ENCODE measurements at regions not wholly inside any gene's neighbourhood (a gene's known extent, or its start where the extent isn't known, plus 50 kb on each side); places are given as distances from the start of the nearest gene placed in this dataset.

DNA sequence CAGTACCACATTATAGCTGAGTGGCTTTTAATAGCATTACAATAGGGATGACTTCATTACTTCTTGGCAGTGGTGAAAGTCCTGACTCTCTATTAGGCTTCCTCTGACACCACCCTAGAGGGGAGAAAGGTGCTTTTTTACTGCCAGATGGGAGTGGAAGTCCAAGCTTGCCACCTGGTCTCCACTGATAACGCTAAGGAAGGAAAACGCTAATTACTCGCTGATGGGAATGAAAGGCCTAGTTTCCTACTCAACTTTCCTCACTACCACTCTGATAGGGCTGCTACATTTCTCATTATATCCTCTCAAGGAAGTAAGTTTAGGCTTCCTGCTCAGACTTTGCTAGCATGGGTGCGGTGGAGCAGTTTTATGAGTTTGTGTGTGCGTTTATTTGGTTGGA lies 62.3 kb upstream of the PAGE3 start:
- Mint-ChIP-seq H3K9me3 (peaks cover 0 to 4% (median under 1%) of the 10 kb centered on the region in 8 donors), H3K4me1 (no peaks in the 10 kb centered on the region), H3K27me3 (peaks cover 3 to 4% of the 10 kb centered on the region in 2 donors), H3K36me3 (no peaks in the 10 kb centered on the region), H3K27ac (no peak overlapping the region), H3K4me3 (no peak overlapping the region)
- Histone ChIP-seq H3K9me3 (ENCODE audit: control insufficient read depth in 1 of 2, low read length in 2 of 2) (no peaks in the 10 kb centered on the region), H3K4me3 (ENCODE audit: low read length in 2 of 2) (no peak overlapping the region), H3K4me1 (ENCODE audit: insufficient read depth, low read length) (no peaks in the 10 kb centered on the region), H3K27ac (ENCODE audit: low read depth, low read length) (no peak overlapping the region), H3K27me3 (ENCODE audit: insufficient read depth, low read length) (no peaks in the 10 kb centered on the region), H3K36me3 (ENCODE audit: insufficient read depth, low read length) (no peaks in the 10 kb centered on the region)
- intact Hi-C loops (cut with micrococcal nuclease) = no loop called here
- CTCF ChIA-PET (ENCODE audit: partially characterized antibody) = no interaction called here
- DNase-seq = no peak
- POLR2A ChIA-PET (ENCODE audit: partially characterized antibody) = no interaction called here

DNA sequence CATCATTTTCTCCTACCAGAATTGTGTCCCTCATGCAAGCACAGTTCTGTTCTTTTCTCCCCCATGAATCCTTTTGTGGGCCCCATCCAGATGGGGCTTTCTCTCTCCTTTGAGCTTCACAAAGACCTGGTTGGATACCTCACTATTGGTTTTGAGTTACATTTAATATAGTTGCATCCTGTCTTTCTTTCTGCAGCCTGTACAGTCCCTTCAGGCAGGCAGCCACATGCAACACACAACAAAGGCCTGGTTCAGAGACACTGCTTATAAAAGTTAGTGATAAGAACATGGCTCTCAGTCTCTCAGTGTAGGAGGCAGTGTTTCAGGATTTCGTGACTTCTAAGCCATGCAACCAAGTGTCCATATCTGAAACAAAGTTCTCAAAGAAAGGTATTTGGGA lies 70.6 kb upstream of the PAGE3 start:
- intact Hi-C loops (cut with micrococcal nuclease) = no loop called here
- no peak overlapping the region for H3K4me3 ChIP-seq (ENCODE audit: low read length in 2 of 2)
- DNase-seq = no peak
- POLR2A ChIA-PET (ENCODE audit: partially characterized antibody) = no interaction called here
- CTCF ChIA-PET (ENCODE audit: partially characterized antibody) = no interaction called here
- H3K36me3 ChIP-seq (ENCODE audit: insufficient read depth, low read length) = no peaks in the 10 kb centered on the region
- Mint-ChIP-seq H3K4me1 (peaks cover 0 to 8% (median 6%) of the 10 kb centered on the region in 4 donors), H3K27me3 (no peaks in the 10 kb centered on the region), H3K36me3 (no peaks in the 10 kb centered on the region), H3K27ac (peak overlapping the region in 2 of 7 donors; percentile 11 to 80), H3K4me3 (peak overlapping the region in 1 of 8 donors; percentile 44), H3K9me3 (peaks cover 0 to 2% (median 0%) of the 10 kb centered on the region in 8 donors)
- H3K27ac ChIP-seq (ENCODE audit: low read depth, low read length) = no peak overlapping the region
- no peaks in the 10 kb centered on the region for H3K27me3 ChIP-seq (ENCODE audit: insufficient read depth, low read length)
- H3K4me1 ChIP-seq (ENCODE audit: insufficient read depth, low read length) = no peaks in the 10 kb centered on the region
- H3K9me3 ChIP-seq (ENCODE audit: control insufficient read depth in 1 of 2, low read length in 2 of 2) = no peaks in the 10 kb centered on the region

DNA sequence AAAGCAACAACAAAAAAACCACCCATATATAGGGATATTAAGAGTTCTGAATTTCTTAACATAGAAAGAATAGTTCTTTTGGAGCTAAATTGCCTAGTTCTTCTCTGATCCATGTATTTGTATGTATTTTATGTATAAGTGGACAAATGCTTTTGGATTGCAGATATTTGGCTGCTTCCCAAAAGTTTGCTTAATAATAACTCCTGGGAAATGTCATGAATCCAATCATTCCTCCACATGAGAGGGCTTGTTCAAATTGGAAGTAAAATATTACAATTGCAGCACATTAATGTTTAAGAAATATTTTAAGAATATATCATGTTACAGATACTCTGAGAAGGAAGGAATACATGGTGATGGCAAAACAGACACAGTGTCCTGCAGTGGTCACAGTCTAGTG lies 71.5 kb upstream of the PAGE3 start:
- Mint-ChIP-seq H3K27ac (no peak overlapping the region), H3K36me3 (no peaks in the 10 kb centered on the region), H3K27me3 (no peaks in the 10 kb centered on the region), H3K9me3 (peaks cover 0 to 2% (median 0%) of the 10 kb centered on the region in 8 donors), H3K4me1 (peaks cover 4 to 10% (median 8%) of the 10 kb centered on the region in 4 donors), H3K4me3 (no peak overlapping the region)
- H3K4me1 ChIP-seq (ENCODE audit: insufficient read depth, low read length) = no peaks in the 10 kb centered on the region
- H3K9me3 ChIP-seq (ENCODE audit: control insufficient read depth in 1 of 2, low read length in 2 of 2) = no peaks in the 10 kb centered on the region
- H3K27ac ChIP-seq (ENCODE audit: low read depth, low read length) = no peak overlapping the region
- intact Hi-C loops (cut with micrococcal nuclease) = no loop called here
- no peak for DNase-seq
- H3K27me3 ChIP-seq (ENCODE audit: insufficient read depth, low read length) = no peaks in the 10 kb centered on the region
- H3K36me3 ChIP-seq (ENCODE audit: insufficient read depth, low read length) = no peaks in the 10 kb centered on the region
- CTCF ChIA-PET (ENCODE audit: partially characterized antibody) = no interaction called here
- H3K4me3 ChIP-seq (ENCODE audit: low read length in 2 of 2) = no peak overlapping the region
- POLR2A ChIA-PET (ENCODE audit: partially characterized antibody) = no interaction called here

DNA sequence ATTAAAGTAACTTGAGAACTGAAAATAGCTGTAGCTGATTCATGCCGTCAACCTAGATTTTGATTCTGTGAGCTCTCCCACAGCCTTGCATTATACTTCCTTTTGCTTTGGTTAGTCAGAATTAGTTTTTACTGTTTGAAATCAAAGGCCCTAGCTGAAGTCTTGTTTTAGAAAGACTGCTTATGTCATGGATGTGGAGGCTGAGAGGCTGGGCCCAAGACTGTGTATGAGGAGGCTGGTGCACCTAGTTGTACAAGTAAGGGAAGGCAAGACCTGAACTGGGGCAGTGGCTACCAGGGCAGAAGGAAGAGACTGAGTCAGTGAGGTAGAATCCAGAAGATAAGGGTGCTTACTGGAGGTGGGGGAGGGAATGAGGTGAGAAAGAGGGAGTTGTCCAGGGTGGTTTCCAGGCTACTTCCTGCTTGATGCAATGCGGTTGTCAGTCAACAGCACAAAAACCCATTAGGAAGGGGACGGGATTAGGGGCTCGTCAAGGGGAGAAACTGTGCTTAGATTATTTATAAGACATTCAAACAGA lies 76.2 kb upstream of the PAGE3 start:
- Histone ChIP-seq H3K27me3 (ENCODE audit: insufficient read depth, low read length) (no peaks in the 10 kb centered on the region), H3K27ac (ENCODE audit: low read depth, low read length) (no peak overlapping the region), H3K4me1 (ENCODE audit: insufficient read depth, low read length) (peaks cover 6% of the 10 kb centered on the region), H3K9me3 (ENCODE audit: control insufficient read depth in 1 of 2, low read length in 2 of 2) (no peaks in the 10 kb centered on the region), H3K4me3 (ENCODE audit: low read length in 2 of 2) (no peak overlapping the region), H3K36me3 (ENCODE audit: insufficient read depth, low read length) (no peaks in the 10 kb centered on the region)
- intact Hi-C loops (cut with micrococcal nuclease) = no loop called here
- H3K36me3 Mint-ChIP-seq = no peaks in the 10 kb centered on the region
- no peak overlapping the region for H3K4me3 Mint-ChIP-seq
- peaks cover 7 to 17% (median 12%) of the 10 kb centered on the region in 4 donors for H3K4me1 Mint-ChIP-seq
- H3K9me3 Mint-ChIP-seq = peaks cover 0 to 2% (median 0%) of the 10 kb centered on the region in 8 donors
- POLR2A ChIA-PET (ENCODE audit: partially characterized antibody) = no interaction called here
- CTCF ChIA-PET (ENCODE audit: partially characterized antibody) = no interaction called here
- DNase-seq = peak in 1 of 5 donors; percentile 20
- H3K27me3 Mint-ChIP-seq = no peaks in the 10 kb centered on the region
- peak overlapping the region in 2 of 7 donors; percentile 25 to 32 for H3K27ac Mint-ChIP-seq

DNA sequence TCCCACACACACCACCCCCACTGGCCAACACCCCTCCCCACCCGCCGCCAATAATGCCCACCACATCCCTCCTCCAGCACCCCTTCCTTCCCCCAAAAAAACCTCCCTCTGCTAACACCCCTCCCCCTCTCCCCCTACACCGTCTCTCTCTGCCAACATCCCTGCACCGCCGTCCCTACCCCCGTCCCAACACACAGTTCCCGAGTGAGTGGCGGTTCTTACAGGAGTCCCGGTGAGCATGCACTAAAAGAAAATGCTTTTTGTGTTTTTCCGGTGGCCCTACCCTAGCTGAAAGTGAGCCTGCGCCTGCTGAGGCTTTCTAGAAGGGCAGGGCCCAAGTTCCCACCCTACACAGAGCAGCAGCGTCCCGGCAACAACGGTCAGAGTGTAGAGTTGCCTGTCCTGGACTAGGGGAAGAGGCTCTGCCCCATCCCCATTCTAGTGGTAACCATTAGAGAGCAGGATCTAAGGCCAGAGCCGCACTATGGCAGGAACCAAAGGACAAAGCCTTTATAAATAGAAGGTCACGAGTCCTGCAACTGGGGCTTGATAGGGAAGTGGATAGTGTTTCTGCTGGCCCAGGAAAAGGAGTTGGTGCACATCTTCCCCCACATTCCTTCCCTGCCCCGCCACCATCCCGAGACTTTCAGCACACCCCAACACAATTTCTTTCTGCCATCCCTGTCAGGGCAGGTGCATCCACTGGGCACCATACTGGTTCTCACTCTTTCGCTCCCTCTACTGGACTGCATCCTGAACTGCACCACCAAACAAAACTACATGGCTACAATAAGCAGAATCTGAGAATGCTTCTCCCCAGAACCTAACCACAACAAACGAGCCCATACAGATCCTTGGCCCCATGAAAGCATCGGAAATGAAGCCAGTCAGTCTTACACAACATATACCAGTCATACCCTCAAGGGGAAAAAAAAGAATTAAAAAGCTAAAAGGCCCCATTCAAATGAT lies 78.1 kb upstream of the PAGE3 start:
- peak overlapping the region in 2 of 7 donors; percentile 2 to 20 for H3K27ac Mint-ChIP-seq
- ChIA-PET POLR2A (ENCODE audit: partially characterized antibody) (interaction anchor here (0.8 to 0.9 kb wide), 2 partner anchors 13 to 109 kb away, joined by 3 to 4 read pairs; partner anchors contain the start of gene MAGEH1), CTCF (ENCODE audit: partially characterized antibody) (interaction anchor here (0.8 to 1.5 kb wide), 5 partner anchors 11 to 208 kb away, joined by 3 to 4 read pairs (median 3); partner anchors contain the start of gene MAGEH1)
- H3K4me3 ChIP-seq (ENCODE audit: low read length in 2 of 2) = no peak overlapping the region
- H3K4me1 Mint-ChIP-seq = peaks cover 7 to 17% (median 12%) of the 10 kb centered on the region in 4 donors
- no peaks in the 10 kb centered on the region for H3K27me3 Mint-ChIP-seq
- H3K4me3 Mint-ChIP-seq = peak overlapping the region in 2 of 8 donors; percentile 57 to 63
- no peaks in the 10 kb centered on the region for H3K36me3 Mint-ChIP-seq
- no peaks in the 10 kb centered on the region for H3K27me3 ChIP-seq (ENCODE audit: insufficient read depth, low read length)
- H3K36me3 ChIP-seq (ENCODE audit: insufficient read depth, low read length) = no peaks in the 10 kb centered on the region
- intact Hi-C loops (cut with micrococcal nuclease) = loop anchor here (2.0 kb wide), 1 partner anchor 452 kb away; no protein-coding TSS in a partner anchor
- DNase-seq = peak; percentile 54 to 68 (median 62)
- H3K4me1 ChIP-seq (ENCODE audit: insufficient read depth, low read length) = peaks cover 6% of the 10 kb centered on the region
- H3K9me3 Mint-ChIP-seq = peaks cover 0 to 2% (median 0%) of the 10 kb centered on the region in 8 donors
- H3K9me3 ChIP-seq (ENCODE audit: control insufficient read depth in 1 of 2, low read length in 2 of 2) = no peaks in the 10 kb centered on the region
- H3K27ac ChIP-seq (ENCODE audit: low read depth, low read length) = no peak overlapping the region

DNA sequence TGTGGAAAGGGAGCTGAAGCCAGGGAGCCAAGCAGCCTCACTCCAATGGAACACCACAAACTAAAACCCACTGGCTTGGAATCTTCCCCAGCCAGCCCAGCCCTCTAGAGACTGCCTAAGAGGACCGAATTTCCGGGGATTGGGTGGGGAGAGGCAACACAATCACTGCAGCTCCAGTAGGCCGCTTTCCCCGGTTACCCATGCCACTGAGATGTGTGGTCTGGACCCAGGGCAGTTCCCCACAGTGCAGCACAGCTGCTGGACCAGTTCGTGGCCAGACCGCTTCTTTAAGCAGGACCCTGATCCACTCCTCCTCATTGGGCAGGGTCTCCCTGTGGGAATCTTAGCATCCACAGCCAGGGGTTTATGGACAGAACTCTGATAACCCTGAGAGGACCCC lies 91.9 kb upstream of the PAGE3 start:
- Mint-ChIP-seq H3K27me3 (peaks cover 0 to 1% of the 10 kb centered on the region in 2 donors), H3K36me3 (peaks cover 4 to 7% of the 10 kb centered on the region in 2 donors), H3K4me3 (no peak overlapping the region), H3K27ac (peak overlapping the region in 1 of 7 donors; percentile 41), H3K4me1 (peaks cover 4 to 22% (median 11%) of the 10 kb centered on the region in 4 donors), H3K9me3 (peaks cover 0 to 15% (median 9%) of the 10 kb centered on the region in 8 donors)
- Histone ChIP-seq H3K27ac (ENCODE audit: low read depth, low read length) (no peak overlapping the region), H3K27me3 (ENCODE audit: insufficient read depth, low read length) (no peaks in the 10 kb centered on the region), H3K36me3 (ENCODE audit: insufficient read depth, low read length) (no peaks in the 10 kb centered on the region), H3K9me3 (ENCODE audit: control insufficient read depth in 1 of 2, low read length in 2 of 2) (no peaks in the 10 kb centered on the region), H3K4me1 (ENCODE audit: insufficient read depth, low read length) (peaks cover 14% of the 10 kb centered on the region), H3K4me3 (ENCODE audit: low read length in 2 of 2) (no peak overlapping the region)
- ChIA-PET POLR2A (ENCODE audit: partially characterized antibody) (interaction anchor here (0.8 to 1.7 kb wide), 2 partner anchors 13 to 96 kb away, joined by 4 to 5 read pairs; partner anchors contain the start of gene MAGEH1), CTCF (ENCODE audit: partially characterized antibody) (no interaction called here)
- intact Hi-C loops (cut with micrococcal nuclease) = no loop called here
- DNase-seq = no peak

DNA sequence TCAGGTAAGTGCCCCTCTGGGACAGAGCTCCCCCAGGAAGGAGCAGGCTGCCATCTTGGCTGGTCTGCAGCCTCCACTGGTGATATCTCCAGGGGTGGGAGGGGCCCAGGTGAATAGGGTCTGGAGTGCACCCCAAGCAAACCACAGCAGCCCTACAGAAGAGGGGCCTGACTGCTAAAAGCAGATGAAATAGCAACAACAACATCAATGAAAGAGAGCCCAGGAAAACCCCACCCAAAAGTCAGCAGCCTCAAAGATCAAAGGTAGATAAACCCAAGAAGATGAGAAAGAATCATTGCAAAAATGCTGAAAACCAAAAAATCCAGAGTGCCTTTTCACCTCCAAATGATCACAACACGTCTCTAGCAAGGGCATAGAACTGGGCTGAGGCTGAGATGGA lies 92.5 kb upstream of the PAGE3 start:
- Mint-ChIP-seq H3K4me3 (peak overlapping the region in 7 of 8 donors; percentile 3 to 51 (median 33)), H3K27ac (peak overlapping the region in 4 of 7 donors; percentile 7 to 68 (median 28))

More for the DNA sequence above, 92.5 kb upstream of the PAGE3 start:
- H3K4me3 ChIP-seq (ENCODE audit: low read length in 2 of 2) = no peak overlapping the region
- H3K27ac ChIP-seq (ENCODE audit: low read depth, low read length) = no peak overlapping the region
- peaks cover 14% of the 10 kb centered on the region for H3K4me1 ChIP-seq (ENCODE audit: insufficient read depth, low read length)
- peaks cover 4 to 7% of the 10 kb centered on the region in 2 donors for H3K36me3 Mint-ChIP-seq
- H3K9me3 ChIP-seq (ENCODE audit: control insufficient read depth in 1 of 2, low read length in 2 of 2) = no peaks in the 10 kb centered on the region
- DNase-seq = peak; percentile 5 to 28 (median 14)
- no peaks in the 10 kb centered on the region for H3K27me3 ChIP-seq (ENCODE audit: insufficient read depth, low read length)
- POLR2A ChIA-PET (ENCODE audit: partially characterized antibody) = interaction anchor here (1.7 kb wide), 1 partner anchor 95 kb away, joined by 5 read pairs; the partner anchor contains the start of gene MAGEH1
- no peaks in the 10 kb centered on the region for H3K36me3 ChIP-seq (ENCODE audit: insufficient read depth, low read length)
- peaks cover 4 to 22% (median 11%) of the 10 kb centered on the region in 4 donors for H3K4me1 Mint-ChIP-seq
- H3K9me3 Mint-ChIP-seq = peaks cover 0 to 15% (median 9%) of the 10 kb centered on the region in 8 donors
- intact Hi-C loops (cut with micrococcal nuclease) = no loop called here
- CTCF ChIA-PET (ENCODE audit: partially characterized antibody) = no interaction called here
- H3K27me3 Mint-ChIP-seq = peaks cover 0 to 1% of the 10 kb centered on the region in 2 donors

Measured in CD4-positive, alpha-beta memory T cell (primary cell).